MM.1S (cell line): ENCODE measurements at regions not wholly inside any gene's neighbourhood (a gene's known extent, or its start where the extent isn't known, plus 50 kb on each side); places are given as distances from the start of the nearest gene placed in this dataset.

ENCODE experiments used
- CTCF ChIP-seq: fragments of 300-600 bp; sonication (generic); IDR thresholded peaks from 2 replicates; pipeline ENCODE4 v1.5.1; 2016; ENCODE audit warnings: antibody characterized with exemption, low read length, mixed read lengths
- EZH2 ChIP-seq: fragments of 300-600 bp; sonication (generic); optimal IDR thresholded peaks from 2 replicates; pipeline ENCODE3; 2017; ENCODE audit warnings: low read depth, mild to moderate bottlenecking, antibody characterized with exemption, low read length, mixed read lengths
- EZH2phosphoT487 ChIP-seq: fragments of 300-600 bp; sonication (generic); IDR thresholded peaks from 2 replicates; pipeline ENCODE4 v1.6.1; 2018; ENCODE audit warnings: antibody characterized with exemption, low read length

- TF ChIP-seq EZH2phosphoT487 (no peak), EZH2 (no peak), CTCF (no peak)
Observed at GRCh38 chr15:87496795-87497194, 759.7 kb downstream of the NTRK3 start.
